ENCODE measurements at regions not wholly inside any gene's neighbourhood (a gene's known extent, or its start where the extent isn't known, plus 50 kb on each side); places are given as distances from the start of the nearest gene placed in this dataset.

- TF ChIP-seq POLR2AphosphoS5 (IDR thresholded peaks at IDR 0.05; ENCODE audit: low read depth, low read length), result no peak
- TF ChIP-seq POLR2A (IDR thresholded peaks at IDR 0.05; ENCODE audit: low read depth, low read length), result no peak
Observed at GRCh38 chr2:235390816-235391194, 103.0 kb upstream of the AGAP1 start.

Measured in GM12891 (cell line).